Central memory CD8-positive, alpha-beta T cell (primary cell): ENCODE measurements at regions not wholly inside any gene's neighbourhood (a gene's known extent, or its start where the extent isn't known, plus 50 kb on each side); places are given as distances from the start of the nearest gene placed in this dataset.

ENCODE experiments used
- ATAC-seq: fragments of 150-1000 bp; cut with Tn5 transposase; replicated peaks from 2 replicates; pipeline ENCODE4 v1.10.0; 2022; ENCODE audit warnings: mild to moderate bottlenecking, moderate FRiP score, moderate number of reproducible peaks; ENCODE audit not compliant: poor library complexity, severe bottlenecking; ENCODE audit errors: extremely low read depth
- DNase-seq, 2 donors: peaks; one replicate each; pipeline ENCODE4 v3.0.0; 2021; ENCODE audit warnings: low spot score in 2 of 2
- H3K27ac Mint-ChIP-seq: one replicate; pipeline ENCODE4 v1.8.0; 2022; ENCODE audit warnings: low read depth, mild to moderate bottlenecking, moderate library complexity, mixed read lengths
- H3K27me3 Mint-ChIP-seq: one replicate; pipeline ENCODE4 v1.8.0; 2022; ENCODE audit warnings: mixed read lengths
- H3K36me3 Mint-ChIP-seq: one replicate; pipeline ENCODE4 v1.8.0; 2022; ENCODE audit warnings: mild to moderate bottlenecking, moderate library complexity, mixed read lengths; ENCODE audit not compliant: insufficient read depth
- H3K4me1 Mint-ChIP-seq: one replicate; pipeline ENCODE4 v1.8.0; 2022; ENCODE audit warnings: mixed read lengths
- H3K4me3 Mint-ChIP-seq: one replicate; pipeline ENCODE4 v1.8.0; 2022; ENCODE audit warnings: mild to moderate bottlenecking, moderate library complexity, mixed read lengths
- H3K9me3 Mint-ChIP-seq: one replicate; pipeline ENCODE4 v1.8.0; 2022; ENCODE audit warnings: mixed read lengths

DNA sequence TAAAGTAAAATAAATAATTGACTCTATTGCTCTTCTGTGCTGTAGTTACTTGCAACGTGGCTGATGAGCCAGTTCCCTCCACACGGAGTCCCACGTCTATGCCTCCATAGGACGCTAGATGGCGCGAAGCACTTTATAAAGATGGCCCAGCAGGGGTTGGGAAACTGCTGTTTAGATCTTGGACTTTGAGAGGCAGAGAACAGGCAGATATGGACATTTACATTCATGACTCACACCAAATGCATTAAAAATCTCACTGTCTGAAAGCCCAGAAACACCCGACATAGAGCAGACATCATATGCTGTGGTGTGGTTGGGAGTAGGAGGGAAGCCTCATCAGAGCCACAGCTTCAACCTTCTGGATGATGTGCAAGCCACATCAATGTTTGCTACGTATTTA is 643.1 kb upstream of the ARGLU1 start:
- Mint-ChIP-seq H3K9me3 (no peaks in the 10 kb centered on the region), H3K4me1 (no peaks in the 10 kb centered on the region), H3K27me3 (no peaks in the 10 kb centered on the region), H3K36me3 (no peaks in the 10 kb centered on the region), H3K27ac (no peak overlapping the region), H3K4me3 (no peak overlapping the region)
- DNase-seq: no peak
- ATAC-seq: no peak

- Mint-ChIP-seq H3K4me1 (no peaks in the 10 kb centered on the region), H3K9me3 (no peaks in the 10 kb centered on the region), H3K36me3 (no peaks in the 10 kb centered on the region), H3K27me3 (no peaks in the 10 kb centered on the region), H3K27ac (no peak overlapping the region), H3K4me3 (no peak overlapping the region)
- DNase-seq: no peak
- ATAC-seq: no peak
These were observed 642.7 kb upstream of the ARGLU1 start for GRCh38 chr13:107210723-107211030.

DNA sequence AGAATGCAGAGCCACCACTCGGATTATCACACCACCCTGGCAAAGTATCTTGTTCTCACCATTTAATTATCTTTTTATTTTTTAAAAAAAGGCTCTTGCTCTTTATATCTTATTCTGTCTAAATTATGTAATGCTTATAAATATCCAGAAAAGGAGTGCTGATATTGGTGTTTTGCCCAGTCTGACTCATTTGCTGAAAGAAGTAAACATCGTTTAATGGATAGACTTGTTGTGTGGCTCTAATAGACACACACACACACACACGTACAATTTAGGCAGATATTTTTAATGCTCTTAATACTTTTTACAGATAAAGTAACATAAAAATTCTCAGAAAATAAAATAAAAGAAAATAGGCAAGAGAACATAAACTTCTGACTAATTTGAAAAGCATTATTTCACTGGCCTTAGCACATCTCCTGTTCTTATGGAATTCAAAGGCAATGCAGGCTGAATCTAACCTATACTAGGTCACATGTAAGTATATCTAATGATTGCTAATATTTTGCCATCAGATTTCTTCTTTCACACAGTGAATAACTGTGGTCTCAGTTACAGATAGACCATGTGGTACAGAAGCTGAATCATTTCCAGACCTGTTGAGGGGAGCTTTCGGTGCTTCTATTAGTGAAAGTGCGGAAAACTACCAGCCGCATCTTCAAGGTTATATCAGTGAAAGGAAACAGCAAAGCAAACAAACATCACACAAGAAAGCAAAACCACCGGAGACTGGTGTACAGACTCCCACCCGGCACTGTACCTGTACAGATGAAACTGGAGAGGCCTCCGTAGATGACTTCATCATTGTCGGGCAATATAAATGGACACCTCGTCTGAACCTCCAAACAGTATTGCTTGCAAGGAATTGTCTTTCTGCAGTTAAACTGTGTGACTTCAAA is 642.1 kb upstream of the ARGLU1 start:
- Mint-ChIP-seq H3K27ac (no peak overlapping the region), H3K9me3 (no peaks in the 10 kb centered on the region), H3K27me3 (no peaks in the 10 kb centered on the region), H3K4me3 (no peak overlapping the region), H3K4me1 (no peaks in the 10 kb centered on the region), H3K36me3 (peaks cover 1% of the 10 kb centered on the region)
- no peak for ATAC-seq
- DNase-seq: no peak

DNA sequence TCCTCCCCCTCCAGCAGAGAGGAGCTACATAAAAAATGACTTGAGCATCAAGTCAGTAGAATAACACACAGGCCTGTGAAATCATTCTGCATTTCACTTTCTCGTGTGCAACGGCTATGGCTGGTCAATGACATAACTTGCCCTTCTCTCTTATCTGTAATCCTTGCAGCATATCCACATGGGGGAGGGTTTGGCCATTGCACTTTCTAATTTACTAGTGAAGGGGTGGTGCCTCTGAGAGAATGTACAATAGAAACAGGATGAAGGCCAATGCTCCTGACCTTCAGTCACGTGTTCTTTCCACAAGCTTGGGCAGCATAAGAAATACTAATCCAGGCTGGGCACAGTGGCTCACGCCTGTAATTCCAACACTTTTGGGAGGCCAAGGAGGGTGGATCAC is 641.0 kb upstream of the ARGLU1 start:
- Mint-ChIP-seq H3K4me1 (no peaks in the 10 kb centered on the region), H3K27me3 (no peaks in the 10 kb centered on the region), H3K4me3 (no peak overlapping the region)

GRCh38 chr13:107205318-107206104 is 637.6 kb upstream of the ARGLU1 start:
- H3K4me3 Mint-ChIP-seq: no peak overlapping the region
- H3K36me3 Mint-ChIP-seq: peaks cover 1% of the 10 kb centered on the region
- DNase-seq: no peak
- no peak overlapping the region for H3K27ac Mint-ChIP-seq
- no peaks in the 10 kb centered on the region for H3K9me3 Mint-ChIP-seq
- no peak for ATAC-seq
- no peaks in the 10 kb centered on the region for H3K27me3 Mint-ChIP-seq
- H3K4me1 Mint-ChIP-seq: no peaks in the 10 kb centered on the region

More for the DNA sequence above, 641.0 kb upstream of the ARGLU1 start:
- no peak for ATAC-seq
- DNase-seq: no peak
- Mint-ChIP-seq H3K9me3 (no peaks in the 10 kb centered on the region), H3K27ac (no peak overlapping the region), H3K36me3 (peaks cover 1% of the 10 kb centered on the region)

GRCh38 chr13:107203146-107203847 is 635.4 kb upstream of the ARGLU1 start:
- H3K36me3 Mint-ChIP-seq: peaks cover 1% of the 10 kb centered on the region
- no peaks in the 10 kb centered on the region for H3K4me1 Mint-ChIP-seq
- no peaks in the 10 kb centered on the region for H3K9me3 Mint-ChIP-seq
- H3K27ac Mint-ChIP-seq: no peak overlapping the region
- no peak overlapping the region for H3K4me3 Mint-ChIP-seq
- H3K27me3 Mint-ChIP-seq: no peaks in the 10 kb centered on the region
- DNase-seq: no peak
- ATAC-seq: no peak

DNA sequence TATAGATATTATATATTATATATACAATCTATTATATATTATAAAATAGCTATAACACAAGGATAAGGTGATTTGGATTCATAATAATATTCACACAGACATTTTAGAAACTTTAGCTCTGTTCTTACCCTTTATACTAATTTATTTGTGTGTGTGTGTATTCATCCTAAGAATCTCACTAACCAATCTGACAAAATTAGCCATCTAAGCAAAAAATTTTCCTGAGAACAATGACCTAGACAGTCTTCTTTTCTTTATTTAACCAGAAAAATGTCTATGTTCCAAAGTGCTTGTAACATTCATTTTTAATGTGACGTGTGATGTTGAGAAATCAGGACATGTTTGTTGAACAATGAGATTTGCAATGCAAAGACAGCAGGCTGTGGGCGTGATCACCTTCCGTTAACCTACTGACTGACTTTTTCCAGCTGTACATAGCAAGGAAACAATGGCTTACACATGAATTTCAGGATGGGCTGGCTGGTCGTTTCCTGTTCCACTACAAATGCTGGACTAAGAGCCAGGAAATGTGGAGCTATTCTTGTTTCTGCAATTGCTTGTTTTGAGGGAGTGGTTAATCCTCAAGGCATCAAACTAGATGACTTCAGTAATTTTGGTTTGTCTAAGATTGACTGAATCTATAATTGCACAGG is 634.6 kb upstream of the ARGLU1 start:
- Mint-ChIP-seq H3K27me3 (no peaks in the 10 kb centered on the region), H3K36me3 (peaks cover 1% of the 10 kb centered on the region), H3K4me1 (no peaks in the 10 kb centered on the region), H3K27ac (no peak overlapping the region), H3K4me3 (no peak overlapping the region), H3K9me3 (no peaks in the 10 kb centered on the region)
- ATAC-seq (no peak), DNase-seq (no peak)

DNA sequence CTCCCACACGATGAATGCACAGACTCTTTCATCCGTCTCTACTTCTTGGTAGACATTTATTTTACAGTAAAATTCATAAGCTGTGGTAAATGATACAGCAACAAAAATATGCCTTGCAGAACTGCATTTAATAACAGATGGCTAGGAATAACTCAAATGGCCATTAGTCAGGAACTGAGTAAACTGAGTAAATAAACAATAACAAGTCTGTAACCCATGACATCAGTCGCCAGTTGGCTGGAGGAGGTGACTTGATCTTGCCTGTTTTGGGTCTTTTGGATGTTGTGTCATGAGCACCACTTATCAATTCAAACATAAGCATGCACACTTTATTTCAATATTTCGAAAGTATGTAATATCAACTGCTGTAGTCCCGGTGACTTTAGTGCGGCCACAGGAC is 632.6 kb upstream of the ARGLU1 start:
- H3K27me3 Mint-ChIP-seq: no peaks in the 10 kb centered on the region
- no peaks in the 10 kb centered on the region for H3K4me1 Mint-ChIP-seq
- DNase-seq: no peak
- no peaks in the 10 kb centered on the region for H3K9me3 Mint-ChIP-seq
- peaks cover 1% of the 10 kb centered on the region for H3K36me3 Mint-ChIP-seq
- no peak overlapping the region for H3K27ac Mint-ChIP-seq
- no peak overlapping the region for H3K4me3 Mint-ChIP-seq
- ATAC-seq: no peak

- peaks cover 9% of the 10 kb centered on the region for H3K9me3 Mint-ChIP-seq
- no peak overlapping the region for H3K27ac Mint-ChIP-seq
- no peak for ATAC-seq
These were observed 624.4 kb upstream of the ARGLU1 start for GRCh38 chr13:107192289-107192688.

GRCh38 chr13:107190065-107190464 is 622.1 kb upstream of the ARGLU1 start:
- Mint-ChIP-seq H3K36me3 (no peaks in the 10 kb centered on the region), H3K27me3 (no peaks in the 10 kb centered on the region), H3K4me3 (no peak overlapping the region), H3K27ac (no peak overlapping the region), H3K9me3 (peaks cover 20% of the 10 kb centered on the region), H3K4me1 (no peaks in the 10 kb centered on the region)
- ATAC-seq (no peak), DNase-seq (no peak)

More at GRCh38 chr13:107192289-107192688, 624.4 kb upstream of the ARGLU1 start:
- H3K4me3 Mint-ChIP-seq: no peak overlapping the region
- DNase-seq: no peak
- no peaks in the 10 kb centered on the region for H3K27me3 Mint-ChIP-seq
- no peaks in the 10 kb centered on the region for H3K4me1 Mint-ChIP-seq
- H3K36me3 Mint-ChIP-seq: no peaks in the 10 kb centered on the region

- Mint-ChIP-seq H3K27me3 (no peaks in the 10 kb centered on the region), H3K36me3 (no peaks in the 10 kb centered on the region), H3K9me3 (peaks cover 15% of the 10 kb centered on the region), H3K4me1 (no peaks in the 10 kb centered on the region), H3K4me3 (no peak overlapping the region), H3K27ac (no peak overlapping the region)
- DNase-seq (no peak), ATAC-seq (no peak)
These were observed 618.0 kb upstream of the ARGLU1 start for GRCh38 chr13:107185889-107186288.

DNA sequence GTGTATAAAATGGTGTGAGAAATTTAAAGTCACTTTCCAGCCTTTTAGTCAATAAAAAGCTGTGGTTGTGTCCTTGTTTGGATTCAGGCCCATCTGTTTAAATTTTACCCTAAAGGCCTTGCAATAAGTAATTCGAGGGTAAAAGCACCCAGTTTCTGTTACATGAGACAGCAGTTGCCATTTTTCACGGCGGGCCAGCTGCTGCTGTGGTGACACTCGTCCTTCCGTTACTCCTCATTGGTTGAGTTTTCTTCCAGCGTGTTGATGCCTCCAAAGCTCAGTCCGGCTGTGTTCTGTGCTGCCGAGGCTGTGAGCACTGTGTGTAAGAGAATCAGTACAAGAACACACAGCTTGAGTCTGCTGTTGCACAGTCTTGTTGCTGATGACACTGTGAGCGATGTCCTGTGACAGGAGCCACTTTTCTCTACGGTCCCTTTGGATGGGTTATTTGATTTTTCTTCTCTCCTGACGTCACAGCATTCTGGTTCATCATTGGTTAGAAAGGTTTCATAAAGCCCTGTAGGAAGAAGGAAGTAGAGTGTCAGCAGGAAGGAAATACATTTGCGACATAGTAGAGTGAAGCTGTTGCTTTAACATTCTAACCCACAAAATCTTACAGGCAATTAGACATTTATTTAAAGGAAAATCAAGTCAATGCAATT is 602.5 kb upstream of the ARGLU1 start:
- DNase-seq (no peak), ATAC-seq (no peak)
- Mint-ChIP-seq H3K4me3 (no peak overlapping the region), H3K27ac (no peak overlapping the region), H3K4me1 (no peaks in the 10 kb centered on the region), H3K9me3 (peaks cover 43% of the 10 kb centered on the region), H3K36me3 (peaks cover 1% of the 10 kb centered on the region), H3K27me3 (no peaks in the 10 kb centered on the region)
